Left ventricle myocardium inferior (tissue), 1 donor: ENCODE measurements at regions not wholly inside any gene's neighbourhood (a gene's known extent, or its start where the extent isn't known, plus 50 kb on each side); places are given as distances from the start of the nearest gene placed in this dataset.

Experiments used
- DNase-seq: peaks from one replicate; pipeline ENCODE4 v3.0.0-alpha.2; 2020
- H3K27ac ChIP-seq: fragments of 200-600 bp; replicated peaks from 2 replicates; pipeline ENCODE4 v1.8.0; 2021
- H3K27me3 ChIP-seq: fragments of 200-600 bp; 2 replicates; pipeline ENCODE4 v1.8.0; 2021; ENCODE audit warnings: low read depth
- H3K36me3 ChIP-seq: fragments of 200-600 bp; 2 replicates; pipeline ENCODE4 v1.8.0; 2021
- H3K4me1 ChIP-seq: fragments of 200-600 bp; 2 replicates; pipeline ENCODE4 v1.8.0; 2021
- H3K4me3 ChIP-seq: fragments of 200-600 bp; 2 replicates; pipeline ENCODE4 v1.8.0; 2021; ENCODE audit warnings: mild to moderate bottlenecking, moderate library complexity
- H3K9me3 ChIP-seq: fragments of 200-600 bp; replicated peaks from 2 replicates; pipeline ENCODE4 v1.8.0; 2021
- intact Hi-C: fragments of 100-400 bp; cut with micrococcal nuclease; formaldehyde crosslinking; loops from one replicate; pipeline ENCODE4 v1.11.0; 2022
- TF ChIP-seq, protein P1 (sequence below): fragments of 200-600 bp; IDR thresholded peaks from 2 replicates; pipeline ENCODE4 v1.8.0; 2021; ENCODE audit warnings: antibody characterized with exemption, mild to moderate bottlenecking, borderline replicate concordance
- donor health status: DM: no; HTN: yes; CAD: no; lungs with severe emphysema.

DNA sequence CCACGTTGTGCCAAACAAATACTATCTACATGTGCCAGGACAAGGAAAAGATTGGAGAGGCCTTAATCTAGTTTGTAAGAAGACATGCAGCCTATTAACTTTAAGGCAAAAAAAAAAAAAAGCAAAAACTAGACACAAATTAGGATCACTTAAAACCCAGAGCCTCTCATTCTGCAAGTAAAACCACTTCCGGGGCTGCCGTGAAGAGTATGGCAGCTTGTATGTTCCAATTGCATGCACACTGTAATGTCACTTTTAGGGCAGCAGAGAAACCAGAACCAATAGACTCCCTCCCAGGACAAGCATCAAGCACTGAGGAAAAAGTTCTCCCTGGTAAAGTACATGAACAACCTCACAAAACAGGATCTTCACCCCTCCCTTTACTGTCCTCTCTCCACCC, 70.6 kb downstream of the RSL24D1 start:
- no peak overlapping the region for H3K4me3 ChIP-seq
- H3K27me3 ChIP-seq = no peaks in the 10 kb centered on the region
- no peak overlapping the region for H3K27ac ChIP-seq
- no peaks in the 10 kb centered on the region for H3K36me3 ChIP-seq
- TF ChIP-seq, protein P1, sequence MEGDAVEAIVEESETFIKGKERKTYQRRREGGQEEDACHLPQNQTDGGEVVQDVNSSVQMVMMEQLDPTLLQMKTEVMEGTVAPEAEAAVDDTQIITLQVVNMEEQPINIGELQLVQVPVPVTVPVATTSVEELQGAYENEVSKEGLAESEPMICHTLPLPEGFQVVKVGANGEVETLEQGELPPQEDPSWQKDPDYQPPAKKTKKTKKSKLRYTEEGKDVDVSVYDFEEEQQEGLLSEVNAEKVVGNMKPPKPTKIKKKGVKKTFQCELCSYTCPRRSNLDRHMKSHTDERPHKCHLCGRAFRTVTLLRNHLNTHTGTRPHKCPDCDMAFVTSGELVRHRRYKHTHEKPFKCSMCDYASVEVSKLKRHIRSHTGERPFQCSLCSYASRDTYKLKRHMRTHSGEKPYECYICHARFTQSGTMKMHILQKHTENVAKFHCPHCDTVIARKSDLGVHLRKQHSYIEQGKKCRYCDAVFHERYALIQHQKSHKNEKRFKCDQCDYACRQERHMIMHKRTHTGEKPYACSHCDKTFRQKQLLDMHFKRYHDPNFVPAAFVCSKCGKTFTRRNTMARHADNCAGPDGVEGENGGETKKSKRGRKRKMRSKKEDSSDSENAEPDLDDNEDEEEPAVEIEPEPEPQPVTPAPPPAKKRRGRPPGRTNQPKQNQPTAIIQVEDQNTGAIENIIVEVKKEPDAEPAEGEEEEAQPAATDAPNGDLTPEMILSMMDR = no peak
- H3K4me1 ChIP-seq = peaks cover 4% of the 10 kb centered on the region
- DNase-seq = no peak
- intact Hi-C loops = no loop called here
- peaks cover 3% of the 10 kb centered on the region for H3K9me3 ChIP-seq

DNA sequence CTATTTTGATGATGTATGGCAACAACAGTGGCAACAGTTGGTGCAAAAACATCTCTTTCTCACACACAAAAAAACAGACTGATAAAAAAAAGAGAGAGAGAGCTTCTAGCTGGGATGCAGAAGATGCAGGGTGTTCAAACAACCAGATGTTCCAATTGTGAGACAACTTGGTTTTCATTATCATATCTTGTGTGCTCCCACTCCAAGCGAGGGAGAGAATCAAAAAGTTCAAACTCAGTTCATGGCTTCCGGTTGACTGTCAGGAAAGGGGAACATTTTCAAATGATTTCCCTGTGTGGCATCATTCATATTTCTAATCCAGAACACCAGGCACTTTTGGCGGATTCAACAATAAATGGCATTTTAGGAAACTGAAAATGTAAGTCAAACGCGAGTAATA, 72.1 kb downstream of the RSL24D1 start:
- no peaks in the 10 kb centered on the region for H3K36me3 ChIP-seq
- H3K27me3 ChIP-seq = no peaks in the 10 kb centered on the region
- TF ChIP-seq, protein P1 = no peak
- intact Hi-C loops = no loop called here
- H3K4me3 ChIP-seq = no peak overlapping the region
- no peak for DNase-seq
- no peaks in the 10 kb centered on the region for H3K9me3 ChIP-seq
- peaks cover 4% of the 10 kb centered on the region for H3K4me1 ChIP-seq
- H3K27ac ChIP-seq = no peak overlapping the region

DNA sequence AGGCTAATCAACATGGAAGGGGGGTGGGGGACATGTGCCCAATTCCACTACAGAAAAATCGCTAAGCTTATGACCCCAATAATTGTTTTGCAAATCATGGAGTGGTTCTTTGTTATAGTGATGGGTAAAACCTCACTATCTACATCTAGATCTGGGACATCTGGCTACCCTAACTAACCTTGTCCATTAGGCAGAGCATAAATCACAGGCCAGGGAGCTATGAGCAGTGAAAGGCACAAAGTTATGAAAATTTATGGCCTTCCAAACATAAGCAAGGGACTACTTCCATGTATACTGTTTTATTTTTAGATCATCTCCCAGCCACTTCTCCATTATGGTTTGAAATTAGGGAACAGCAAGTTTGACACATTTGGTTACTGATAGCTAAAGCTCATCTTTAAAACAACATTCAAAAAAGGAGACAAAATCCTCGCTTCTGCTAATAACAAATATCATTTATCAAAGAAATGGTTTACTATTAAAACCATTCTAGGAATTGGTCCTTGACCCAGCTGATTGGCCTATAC, 78.3 kb downstream of the RSL24D1 start:
- TF ChIP-seq, protein P1 = no peak
- H3K36me3 ChIP-seq = no peaks in the 10 kb centered on the region
- H3K27ac ChIP-seq = no peak overlapping the region
- no peak for DNase-seq
- no peaks in the 10 kb centered on the region for H3K4me1 ChIP-seq
- no peaks in the 10 kb centered on the region for H3K9me3 ChIP-seq
- intact Hi-C loops = no loop called here
- no peak overlapping the region for H3K4me3 ChIP-seq
- H3K27me3 ChIP-seq = no peaks in the 10 kb centered on the region

GRCh38 chr15:55116636-55117035, 80.1 kb downstream of the RSL24D1 start:
- intact Hi-C loops = no loop called here
- Histone ChIP-seq H3K27ac (no peak overlapping the region), H3K4me1 (no peaks in the 10 kb centered on the region), H3K27me3 (no peaks in the 10 kb centered on the region), H3K36me3 (no peaks in the 10 kb centered on the region), H3K9me3 (no peaks in the 10 kb centered on the region), H3K4me3 (no peak overlapping the region)
- DNase-seq = no peak
- TF ChIP-seq, protein P1 = no peak

DNA sequence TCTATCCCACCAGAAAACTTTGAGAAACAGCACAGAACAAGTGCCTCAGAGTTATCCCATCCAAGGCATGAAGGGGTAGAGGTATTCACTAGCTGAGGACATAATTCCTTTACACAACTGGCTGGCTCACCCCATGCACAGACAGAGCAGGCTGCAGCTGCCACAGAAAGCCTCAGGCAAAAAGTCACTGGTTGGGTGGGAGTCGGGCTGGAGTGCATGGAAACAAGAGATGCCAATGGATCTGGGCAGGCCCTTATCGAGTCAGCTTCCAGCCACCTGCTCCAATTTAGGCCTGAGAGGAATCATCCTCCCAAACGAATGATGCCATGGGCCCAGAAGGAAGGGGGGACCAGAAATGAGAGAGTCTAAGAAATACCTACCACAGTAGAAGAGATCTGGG, 83.0 kb downstream of the RSL24D1 start:
- no peak for DNase-seq

More for the DNA sequence above, 83.0 kb downstream of the RSL24D1 start:
- Histone ChIP-seq H3K9me3 (no peaks in the 10 kb centered on the region), H3K36me3 (no peaks in the 10 kb centered on the region), H3K4me3 (no peak overlapping the region), H3K27ac (no peak overlapping the region), H3K4me1 (no peaks in the 10 kb centered on the region), H3K27me3 (no peaks in the 10 kb centered on the region)
- TF ChIP-seq, protein P1 = no peak
- intact Hi-C loops = no loop called here
